Mucosa of descending colon (tissue), 3 donors: ENCODE measurements at regions not wholly inside any gene's neighbourhood (a gene's known extent, or its start where the extent isn't known, plus 50 kb on each side); places are given as distances from the start of the nearest gene placed in this dataset.

ENCODE experiments used
- ATAC-seq: fragments of 200-7000 bp; cut with Tn5 transposase; one replicate; pipeline ENCODE4 v1.9.1; 2020; ENCODE audit warnings: mild to moderate bottlenecking, moderate library complexity
- DNase-seq, 3 donors: peaks; one replicate each; pipeline ENCODE4 v3.0.0-alpha.2; 2020
- H3K36me3 ChIP-seq: fragments of 200-600 bp; one replicate; pipeline ENCODE4 v1.8.0; 2021; ENCODE audit warnings: low read depth, mild to moderate bottlenecking
- H3K4me1 ChIP-seq: fragments of 200-600 bp; one replicate; pipeline ENCODE4 v1.8.0; 2021; ENCODE audit warnings: low read depth, mild to moderate bottlenecking
- H3K4me3 ChIP-seq: fragments of 200-600 bp; one replicate; pipeline ENCODE4 v1.8.0; 2021; ENCODE audit warnings: mild to moderate bottlenecking
- H3K9me3 ChIP-seq: fragments of 200-600 bp; one replicate; pipeline ENCODE4 v1.8.0; 2021; ENCODE audit warnings: mild to moderate bottlenecking
- CTCF ChIP-seq: fragments of 200-600 bp; IDR thresholded peaks from one replicate; pipeline ENCODE4 v1.8.0; 2022; ENCODE audit warnings: antibody characterized with exemption, mild to moderate bottlenecking
- intact Hi-C, 2 donors: fragments of 100-400 bp; cut with DNase I in 1 of 2; cut with micrococcal nuclease in 1 of 2; formaldehyde crosslinking; loops; one replicate each; pipeline versions ENCODE4 v1.11.0 to v1.11.1; 2022; cut with DNase I, micrococcal nuclease
- donor health status: DM: no; HTN: no; CAD: no; lungs with moderate emphysema.
- donor health status: DM: no; HTN: no; CAD: no.
- donor health status: DM: no; HTN: yes; CAD: no.

GRCh38 chr2:67792681-67793091 is 270.1 kb downstream of the C1D start:
- intact Hi-C loops: no loop called here

GRCh38 chr2:67797801-67798540 is 264.8 kb downstream of the C1D start:
- Histone ChIP-seq H3K4me1 (no peaks in the 10 kb centered on the region), H3K36me3 (no peaks in the 10 kb centered on the region), H3K4me3 (no peak overlapping the region), H3K9me3 (no peaks in the 10 kb centered on the region)
- intact Hi-C loops: no loop called here
- ATAC-seq: no peak
- no peak for DNase-seq
- TF ChIP-seq CTCF: no peak

More at GRCh38 chr2:67792681-67793091, 270.1 kb downstream of the C1D start:
- Histone ChIP-seq H3K9me3 (no peaks in the 10 kb centered on the region), H3K36me3 (no peaks in the 10 kb centered on the region), H3K4me1 (no peaks in the 10 kb centered on the region), H3K4me3 (no peak overlapping the region)
- DNase-seq (no peak), ATAC-seq (no peak)
- TF ChIP-seq CTCF: no peak

GRCh38 chr2:67798541-67799160 is 264.2 kb downstream of the C1D start:
- no peak overlapping the region for H3K4me3 ChIP-seq
- no peaks in the 10 kb centered on the region for H3K9me3 ChIP-seq
- H3K36me3 ChIP-seq: no peaks in the 10 kb centered on the region
- no peak for TF ChIP-seq CTCF
- DNase-seq: no peak
- intact Hi-C loops: no loop called here
- no peak for ATAC-seq
- H3K4me1 ChIP-seq: no peaks in the 10 kb centered on the region

- TF ChIP-seq CTCF: no peak
- no peak for ATAC-seq
- Histone ChIP-seq H3K9me3 (no peaks in the 10 kb centered on the region), H3K4me3 (no peak overlapping the region), H3K36me3 (no peaks in the 10 kb centered on the region), H3K4me1 (no peaks in the 10 kb centered on the region)
- intact Hi-C loops: no loop called here
- no peak for DNase-seq
Observed at GRCh38 chr2:67799886-67800285, 262.9 kb downstream of the C1D start.

GRCh38 chr2:67802291-67802690 is 260.5 kb downstream of the C1D start:
- intact Hi-C loops: no loop called here
- ATAC-seq (no peak), DNase-seq (no peak)
- Histone ChIP-seq H3K9me3 (no peaks in the 10 kb centered on the region), H3K36me3 (no peaks in the 10 kb centered on the region), H3K4me3 (no peak overlapping the region), H3K4me1 (no peaks in the 10 kb centered on the region)
- no peak for TF ChIP-seq CTCF
